ENCODE measurements at regions not wholly inside any gene's neighbourhood (a gene's known extent, or its start where the extent isn't known, plus 50 kb on each side); places are given as distances from the start of the nearest gene placed in this dataset.

- Mint-ChIP-seq H3K27me3 (ENCODE audit: insufficient read depth) (no peaks in the 10 kb centered on the region), H3K4me3 (no peak overlapping the region), H3K36me3 (ENCODE audit: low read depth) (no peaks in the 10 kb centered on the region), H3K9me3 (no peaks in the 10 kb centered on the region), H3K27ac (no peak overlapping the region), H3K4me1 (no peaks in the 10 kb centered on the region)
- no peak overlapping the region for H3K27ac ChIP-seq (ENCODE audit: low read depth, low read length)
- no peak for DNase-seq
- H3K9me3 ChIP-seq (ENCODE audit: control insufficient read depth, low read length), result no peaks in the 10 kb centered on the region
- no peaks in the 10 kb centered on the region for H3K36me3 ChIP-seq (ENCODE audit: control insufficient read depth, insufficient read depth, low read length)
- H3K4me1 ChIP-seq (ENCODE audit: control insufficient read depth, insufficient read depth, low read length), result no peaks in the 10 kb centered on the region
- 86 to 100% methylated on average over 6 to 7 of the region's 7 CpGs for WGBS, 2 experiments (ENCODE audit: insufficient coverage in 1 of 2, insufficient read length in 1 of 2)
- H3K27me3 ChIP-seq (ENCODE audit: control insufficient read depth, insufficient read depth, low read length, poor library complexity, severe bottlenecking), result no peaks in the 10 kb centered on the region
- no peak overlapping the region for H3K9ac ChIP-seq (ENCODE audit: extremely low read depth, low read length, poor library complexity, severe bottlenecking)
- H3K4me3 ChIP-seq (ENCODE audit: low read length), result no peak overlapping the region
- no peak for TF ChIP-seq CTCF (conservative IDR thresholded peaks at IDR 0.05)
Observed at GRCh38 chr14:98716133-98716532, 555.9 kb downstream of the BCL11B start.

GRCh38 chr14:98721061-98721460 is 550.9 kb downstream of the BCL11B start:
- no peaks in the 10 kb centered on the region for H3K36me3 ChIP-seq (ENCODE audit: control insufficient read depth, insufficient read depth, low read length)
- no peak overlapping the region for H3K27ac ChIP-seq (ENCODE audit: low read depth, low read length)
- H3K27me3 ChIP-seq (ENCODE audit: control insufficient read depth, insufficient read depth, low read length, poor library complexity, severe bottlenecking), result no peaks in the 10 kb centered on the region
- DNase-seq, result no peak
- no peaks in the 10 kb centered on the region for H3K9me3 Mint-ChIP-seq
- no peak overlapping the region for H3K27ac Mint-ChIP-seq
- H3K36me3 Mint-ChIP-seq (ENCODE audit: low read depth), result no peaks in the 10 kb centered on the region
- no peak for TF ChIP-seq CTCF (conservative IDR thresholded peaks at IDR 0.05)
- H3K4me1 Mint-ChIP-seq, result peaks cover 6% of the 10 kb centered on the region
- no peak overlapping the region for H3K4me3 Mint-ChIP-seq
- H3K4me1 ChIP-seq (ENCODE audit: control insufficient read depth, insufficient read depth, low read length), result peaks cover 5% of the 10 kb centered on the region
- 100% methylated on average over 1 of the region's 1 CpG for WGBS, 2 experiments (ENCODE audit: insufficient coverage in 1 of 2, insufficient read length in 1 of 2)
- H3K9me3 ChIP-seq (ENCODE audit: control insufficient read depth, low read length), result no peaks in the 10 kb centered on the region
- no peak overlapping the region for H3K4me3 ChIP-seq (ENCODE audit: low read length)
- H3K9ac ChIP-seq (ENCODE audit: extremely low read depth, low read length, poor library complexity, severe bottlenecking), result no peak overlapping the region
- no peaks in the 10 kb centered on the region for H3K27me3 Mint-ChIP-seq (ENCODE audit: insufficient read depth)

GRCh38 chr14:98724734-98725133 is 547.3 kb downstream of the BCL11B start:
- H3K27me3 ChIP-seq (ENCODE audit: control insufficient read depth, insufficient read depth, low read length, poor library complexity, severe bottlenecking), result no peaks in the 10 kb centered on the region
- H3K9ac ChIP-seq (ENCODE audit: extremely low read depth, low read length, poor library complexity, severe bottlenecking), result no peak overlapping the region
- 85 to 88% methylated on average over 5 to 9 of the region's 9 CpGs for WGBS, 2 experiments (ENCODE audit: insufficient coverage in 1 of 2, insufficient read length in 1 of 2)
- Mint-ChIP-seq H3K27me3 (ENCODE audit: insufficient read depth) (no peaks in the 10 kb centered on the region), H3K4me3 (no peak overlapping the region), H3K4me1 (peaks cover 8% of the 10 kb centered on the region), H3K36me3 (ENCODE audit: low read depth) (no peaks in the 10 kb centered on the region), H3K9me3 (no peaks in the 10 kb centered on the region), H3K27ac (no peak overlapping the region)
- H3K27ac ChIP-seq (ENCODE audit: low read depth, low read length), result no peak overlapping the region
- no peaks in the 10 kb centered on the region for H3K36me3 ChIP-seq (ENCODE audit: control insufficient read depth, insufficient read depth, low read length)
- no peak overlapping the region for H3K4me3 ChIP-seq (ENCODE audit: low read length)
- H3K9me3 ChIP-seq (ENCODE audit: control insufficient read depth, low read length), result no peaks in the 10 kb centered on the region
- H3K4me1 ChIP-seq (ENCODE audit: control insufficient read depth, insufficient read depth, low read length), result peaks cover 5% of the 10 kb centered on the region
- no peak for TF ChIP-seq CTCF (conservative IDR thresholded peaks at IDR 0.05)
- peak; percentile 49 for DNase-seq

Measured in endodermal cell (in vitro differentiated cells).